Thyroid gland (tissue), 4 donors: ENCODE measurements at regions not wholly inside any gene's neighbourhood (a gene's known extent, or its start where the extent isn't known, plus 50 kb on each side); places are given as distances from the start of the nearest gene placed in this dataset.

ENCODE experiments used
- DNase-seq, 2 donors: peaks; one replicate each; pipeline ENCODE4 v3.0.0-alpha.2; 2019
- H3K27ac ChIP-seq, 3 donors: fragments of 200-600 bp; sonication (generic); 1 replicate in 2 of 3; 2 replicates in 1 of 3; pipeline ENCODE4 v1.5.1; 2016 to 2019; ENCODE audit warnings: mild to moderate bottlenecking in 1 of 3, moderate library complexity in 1 of 3
- H3K27me3 ChIP-seq: fragments of 200-600 bp; sonication (generic); one replicate; pipeline ENCODE4 v1.5.1; 2019
- H3K36me3 ChIP-seq, 2 donors: fragments of 200-600 bp; sonication (generic); one replicate each; pipeline ENCODE4 v1.5.1; 2016 to 2019
- H3K4me1 ChIP-seq, 2 donors: fragments of 200-600 bp; sonication (generic); one replicate each; pipeline ENCODE4 v1.5.1; 2017 to 2019
- H3K4me3 ChIP-seq, 3 donors: fragments of 200-600 bp; sonication (generic); replicated peaks in 1 of 3; 1 replicate in 2 of 3; 2 replicates in 1 of 3; pipeline ENCODE4 v1.5.1; 2016; ENCODE audit warnings: mild to moderate bottlenecking in 1 of 3
- H3K9me3 ChIP-seq: fragments of 200-600 bp; sonication (generic); one replicate; pipeline ENCODE4 v1.5.1; 2017
- POLR2A ChIP-seq, 2 donors: fragments of 450-650 bp; IDR thresholded peaks; one replicate each; pipeline ENCODE4 v1.6.1; 2017; ENCODE audit warnings: antibody characterized with exemption in 2 of 2, mild to moderate bottlenecking in 2 of 2, moderate library complexity in 1 of 2
- WGBS, 2 donors: methylation state at CpG; one replicate each; pipeline ENCODE4 v1.1.5; 2017; 5-methylcytosine and 5-hydroxymethylcytosine counted together
- intact Hi-C: fragments of 100-400 bp; cut with DNase I; formaldehyde crosslinking; loops from one replicate; pipeline ENCODE4 v1.15.1; 2023
- TF ChIP-seq, protein P1 (sequence below), 6 experiments: fragments of 200-600 bp in 3 of 6; fragments of 450-650 bp in 3 of 6; sonication (generic) in 3 of 6; IDR thresholded peaks; one replicate each; pipeline ENCODE4 v1.5.1; 2016 to 2019; ENCODE audit warnings: antibody characterized with exemption in 6 of 6, mild to moderate bottlenecking in 2 of 6, inconsistent platforms in 1 of 6, moderate library complexity in 1 of 6

DNA sequence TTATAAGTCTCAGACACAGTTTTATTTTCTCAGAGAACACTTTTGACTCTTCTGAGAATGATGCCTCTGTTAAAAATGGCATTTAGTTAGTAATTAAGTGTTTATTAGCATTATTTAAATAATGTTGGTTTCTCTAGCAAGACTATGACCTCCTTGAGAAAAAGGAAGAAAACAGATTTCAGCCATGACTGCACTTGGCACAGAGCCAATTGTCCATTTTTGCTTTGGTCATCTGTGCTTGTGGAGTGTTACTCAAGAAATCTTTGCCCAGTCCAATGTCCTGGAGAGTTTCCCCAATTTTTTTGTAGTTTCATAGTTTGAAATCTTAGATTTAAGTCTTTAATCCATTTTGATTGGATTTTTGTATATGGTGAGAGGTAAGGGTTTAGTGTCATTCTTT is 1229.4 kb upstream of the FAM98A start:
- DNase-seq = no peak
- no peaks in the 10 kb centered on the region for H3K36me3 ChIP-seq
- no peaks in the 10 kb centered on the region for H3K27me3 ChIP-seq
- intact Hi-C loops = no loop called here
- no peaks in the 10 kb centered on the region for H3K9me3 ChIP-seq
- H3K4me1 ChIP-seq = no peaks in the 10 kb centered on the region
- no peak overlapping the region for H3K4me3 ChIP-seq
- no peak overlapping the region for H3K27ac ChIP-seq
- no peak for TF ChIP-seq POLR2A (IDR thresholded peaks at IDR 0.05)
- TF ChIP-seq, protein P1, sequence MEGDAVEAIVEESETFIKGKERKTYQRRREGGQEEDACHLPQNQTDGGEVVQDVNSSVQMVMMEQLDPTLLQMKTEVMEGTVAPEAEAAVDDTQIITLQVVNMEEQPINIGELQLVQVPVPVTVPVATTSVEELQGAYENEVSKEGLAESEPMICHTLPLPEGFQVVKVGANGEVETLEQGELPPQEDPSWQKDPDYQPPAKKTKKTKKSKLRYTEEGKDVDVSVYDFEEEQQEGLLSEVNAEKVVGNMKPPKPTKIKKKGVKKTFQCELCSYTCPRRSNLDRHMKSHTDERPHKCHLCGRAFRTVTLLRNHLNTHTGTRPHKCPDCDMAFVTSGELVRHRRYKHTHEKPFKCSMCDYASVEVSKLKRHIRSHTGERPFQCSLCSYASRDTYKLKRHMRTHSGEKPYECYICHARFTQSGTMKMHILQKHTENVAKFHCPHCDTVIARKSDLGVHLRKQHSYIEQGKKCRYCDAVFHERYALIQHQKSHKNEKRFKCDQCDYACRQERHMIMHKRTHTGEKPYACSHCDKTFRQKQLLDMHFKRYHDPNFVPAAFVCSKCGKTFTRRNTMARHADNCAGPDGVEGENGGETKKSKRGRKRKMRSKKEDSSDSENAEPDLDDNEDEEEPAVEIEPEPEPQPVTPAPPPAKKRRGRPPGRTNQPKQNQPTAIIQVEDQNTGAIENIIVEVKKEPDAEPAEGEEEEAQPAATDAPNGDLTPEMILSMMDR (IDR thresholded peaks at IDR 0.05) = no peak

DNA sequence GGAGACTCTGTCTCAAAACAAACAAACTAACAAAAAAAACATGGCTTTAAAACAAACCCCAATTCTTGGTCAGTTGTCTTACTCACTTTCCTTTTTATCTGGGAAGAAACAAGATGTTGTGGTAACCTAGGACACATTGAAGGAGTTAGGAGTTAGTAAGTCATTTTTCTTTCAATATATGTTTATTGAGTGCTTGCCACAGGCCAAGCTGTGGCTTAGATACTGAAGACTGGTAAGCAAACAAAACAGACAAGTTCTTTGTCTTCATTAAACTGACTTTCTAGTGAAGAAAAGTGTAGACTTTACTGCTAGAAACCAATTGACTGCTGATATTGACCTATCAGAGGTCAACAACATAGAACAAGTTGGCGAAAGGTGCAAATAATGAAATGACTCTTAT is 1228.3 kb upstream of the FAM98A start:
- WGBS, 2 donors = 92 to 97% methylated on average over 1 of the region's 1 CpG
- Histone ChIP-seq H3K36me3 (no peaks in the 10 kb centered on the region), H3K27ac (no peak overlapping the region), H3K9me3 (no peaks in the 10 kb centered on the region), H3K4me3 (no peak overlapping the region), H3K27me3 (no peaks in the 10 kb centered on the region), H3K4me1 (no peaks in the 10 kb centered on the region)
- TF ChIP-seq, protein P1 (IDR thresholded peaks at IDR 0.05) = no peak
- no peak for TF ChIP-seq POLR2A (IDR thresholded peaks at IDR 0.05)
- no peak for DNase-seq
- intact Hi-C loops = no loop called here

DNA sequence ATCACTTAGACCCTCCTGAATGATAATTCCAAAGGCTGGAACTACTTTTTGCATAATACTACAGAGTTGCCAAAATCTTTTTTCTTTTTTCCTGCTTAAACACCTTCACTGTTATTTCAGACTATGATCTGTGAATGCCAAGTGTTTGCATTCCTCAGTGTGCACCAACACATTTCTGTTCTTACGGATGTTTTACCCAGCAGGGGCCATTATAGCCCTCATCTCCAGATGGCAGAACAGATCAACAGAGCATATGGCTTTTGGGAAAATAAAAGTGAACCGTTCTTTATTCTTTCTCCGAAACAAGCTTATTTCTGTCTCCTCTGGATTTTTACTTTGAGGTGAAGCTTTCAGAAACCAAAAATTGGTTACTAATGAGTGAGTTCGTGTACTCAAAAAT is 1226.6 kb upstream of the FAM98A start:
- Histone ChIP-seq H3K27ac (no peak overlapping the region), H3K36me3 (no peaks in the 10 kb centered on the region), H3K27me3 (no peaks in the 10 kb centered on the region), H3K9me3 (no peaks in the 10 kb centered on the region), H3K4me1 (no peaks in the 10 kb centered on the region), H3K4me3 (no peak overlapping the region)
- no peak for TF ChIP-seq POLR2A (IDR thresholded peaks at IDR 0.05)
- TF ChIP-seq, protein P1 (IDR thresholded peaks at IDR 0.05) = no peak
- no peak for DNase-seq
- WGBS, 2 donors = 55 to 60% methylated on average over 4 of the region's 4 CpGs
- intact Hi-C loops = no loop called here

DNA sequence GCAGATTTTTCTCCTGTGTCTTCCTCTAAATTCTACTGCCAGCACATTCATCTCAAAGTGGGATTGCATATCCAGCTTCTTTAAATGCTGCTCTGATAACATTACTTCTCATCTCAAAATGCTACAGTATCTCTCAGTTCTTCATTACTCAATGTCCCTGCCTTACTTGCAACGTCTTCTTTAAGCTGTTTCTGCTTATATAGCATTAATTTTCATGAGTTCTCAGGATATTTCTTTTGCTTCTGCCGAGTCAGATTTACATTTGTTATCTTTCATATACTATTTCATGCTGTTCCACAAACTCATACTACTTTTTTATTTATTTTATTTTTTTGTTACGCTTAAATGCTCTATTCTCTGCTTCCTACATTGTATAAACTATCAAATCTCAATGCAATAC is 1223.5 kb upstream of the FAM98A start:
- no peaks in the 10 kb centered on the region for H3K27me3 ChIP-seq
- H3K4me1 ChIP-seq = no peaks in the 10 kb centered on the region
- no peaks in the 10 kb centered on the region for H3K36me3 ChIP-seq
- intact Hi-C loops = no loop called here
- TF ChIP-seq POLR2A (IDR thresholded peaks at IDR 0.05) = no peak
- TF ChIP-seq, protein P1 (IDR thresholded peaks at IDR 0.05) = no peak
- H3K4me3 ChIP-seq = no peak overlapping the region
- no peak overlapping the region for H3K27ac ChIP-seq
- H3K9me3 ChIP-seq = no peaks in the 10 kb centered on the region
- DNase-seq = no peak
- 81 to 87% methylated on average over 3 of the region's 3 CpGs for WGBS, 2 donors

DNA sequence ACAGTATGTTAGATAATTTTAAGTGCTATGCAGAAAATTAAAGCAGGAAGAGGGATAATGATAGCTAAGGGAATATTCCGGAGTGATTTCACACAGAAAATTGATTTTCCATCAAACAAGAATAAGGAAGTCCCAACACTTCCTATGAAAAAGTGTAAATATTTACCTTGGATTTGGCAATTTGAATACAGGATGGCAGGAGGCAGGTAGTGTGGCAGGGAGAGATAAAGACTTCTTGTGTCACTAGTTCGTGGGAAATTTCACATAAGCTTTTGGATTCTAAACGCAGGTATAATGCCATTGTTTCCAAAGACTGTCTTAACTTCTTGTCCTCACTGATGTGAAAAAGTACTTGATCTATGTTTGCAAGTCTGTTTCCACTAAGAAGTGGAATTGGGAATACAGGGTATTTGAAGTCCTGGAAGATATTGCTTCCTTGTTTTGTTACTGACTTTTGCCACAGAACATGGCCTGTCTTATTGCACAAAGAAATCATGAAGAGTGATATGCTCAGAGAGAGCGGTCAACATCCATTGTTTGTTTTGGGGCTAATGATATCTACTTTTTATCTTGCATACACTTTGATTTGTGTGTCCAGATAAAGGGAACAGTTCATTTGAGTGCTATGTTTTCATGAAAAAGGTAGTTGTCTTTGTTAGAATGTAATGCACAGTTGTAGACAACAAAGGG is 1216.1 kb upstream of the FAM98A start:
- H3K36me3 ChIP-seq = no peaks in the 10 kb centered on the region
- no peak for DNase-seq
- H3K27ac ChIP-seq = no peak overlapping the region
- WGBS, 2 donors = 61 to 67% methylated on average over 4 of the region's 4 CpGs
- H3K4me3 ChIP-seq = no peak overlapping the region
- no peaks in the 10 kb centered on the region for H3K27me3 ChIP-seq
- intact Hi-C loops = no loop called here
- H3K9me3 ChIP-seq = no peaks in the 10 kb centered on the region
- TF ChIP-seq, protein P1 (IDR thresholded peaks at IDR 0.05) = no peak
- no peak for TF ChIP-seq POLR2A (IDR thresholded peaks at IDR 0.05)
- H3K4me1 ChIP-seq = no peaks in the 10 kb centered on the region
